ENCODE measurements at regions not wholly inside any gene's neighbourhood (a gene's known extent, or its start where the extent isn't known, plus 50 kb on each side); places are given as distances from the start of the nearest gene placed in this dataset.

- no peak for DNase-seq
These were observed 553.6 kb downstream of the TCERG1L start for GRCh38 chr10:130757821-130758489.

- no peak for DNase-seq
These were observed 553.0 kb downstream of the TCERG1L start for GRCh38 chr10:130758529-130758928.

GRCh38 chr10:130761032-130761575, 550.4 kb downstream of the TCERG1L start:
- no peak for DNase-seq

GRCh38 chr10:130761788-130762301, 549.7 kb downstream of the TCERG1L start:
- DNase-seq: no peak

GRCh38 chr10:130762491-130762890, 549.0 kb downstream of the TCERG1L start:
- no peak for DNase-seq

DNA sequence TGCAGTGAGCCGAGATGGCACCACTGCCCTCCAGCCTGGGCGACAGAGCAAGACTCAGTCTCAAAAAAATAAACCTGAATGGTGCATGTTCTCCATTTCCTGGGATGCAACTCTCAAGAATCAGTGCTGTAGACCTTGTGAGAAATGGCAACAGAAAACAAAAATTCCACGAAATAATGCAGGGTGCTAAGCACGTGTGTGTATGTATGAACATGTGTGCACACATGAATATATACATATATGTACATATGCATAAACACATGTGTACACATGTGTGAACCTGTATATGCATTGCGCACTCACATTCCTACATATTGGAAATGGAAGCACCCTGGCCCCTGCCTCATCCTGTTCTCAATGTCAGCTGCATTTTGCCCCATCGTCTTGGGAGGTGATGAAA, 548.5 kb downstream of the TCERG1L start:
- no peak for DNase-seq

DNA sequence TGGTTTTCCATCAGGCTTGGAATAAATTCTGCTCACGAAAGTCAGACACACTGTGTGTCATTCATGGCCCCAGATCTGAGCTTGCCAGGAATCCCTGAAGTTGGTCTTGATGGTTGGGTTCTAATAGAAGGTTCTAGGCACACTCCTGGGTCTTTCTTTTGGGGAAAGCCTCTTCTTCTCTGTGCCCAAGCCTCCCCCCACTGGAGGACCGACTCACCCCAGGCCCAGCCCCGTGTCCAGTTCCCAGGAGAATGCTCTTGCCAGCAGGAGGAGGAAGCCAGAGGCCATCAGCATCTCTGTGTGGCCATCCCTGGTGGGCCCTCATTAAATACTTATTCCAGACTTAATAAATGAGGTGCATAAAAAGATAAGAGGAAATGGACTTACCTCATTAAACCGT, 548.0 kb downstream of the TCERG1L start:
- no peak for DNase-seq

DNA sequence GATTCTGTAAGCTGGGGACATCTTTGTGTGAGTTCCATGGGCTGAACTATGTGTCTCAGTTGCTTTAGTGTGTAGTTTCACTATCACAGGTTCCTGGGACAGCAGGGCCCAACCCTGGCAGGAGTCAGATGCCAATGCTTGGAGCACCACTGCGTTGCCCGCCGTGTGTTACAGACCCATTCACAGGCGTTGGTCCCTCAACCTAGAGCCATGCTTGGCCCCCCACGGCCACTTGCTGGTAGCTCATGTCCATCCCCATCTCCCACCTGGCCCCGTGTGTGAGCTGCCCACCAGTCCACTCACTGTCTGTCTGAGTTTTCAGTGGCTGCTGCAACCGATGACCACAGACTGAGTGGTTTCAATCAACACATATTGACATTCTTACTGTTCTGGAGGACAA, 546.9 kb downstream of the TCERG1L start:
- DNase-seq: no peak

- DNase-seq: no peak
These were observed 545.5 kb downstream of the TCERG1L start for GRCh38 chr10:130766071-130766470.

GRCh38 chr10:130767116-130767730, 544.3 kb downstream of the TCERG1L start:
- DNase-seq: no peak

DNA sequence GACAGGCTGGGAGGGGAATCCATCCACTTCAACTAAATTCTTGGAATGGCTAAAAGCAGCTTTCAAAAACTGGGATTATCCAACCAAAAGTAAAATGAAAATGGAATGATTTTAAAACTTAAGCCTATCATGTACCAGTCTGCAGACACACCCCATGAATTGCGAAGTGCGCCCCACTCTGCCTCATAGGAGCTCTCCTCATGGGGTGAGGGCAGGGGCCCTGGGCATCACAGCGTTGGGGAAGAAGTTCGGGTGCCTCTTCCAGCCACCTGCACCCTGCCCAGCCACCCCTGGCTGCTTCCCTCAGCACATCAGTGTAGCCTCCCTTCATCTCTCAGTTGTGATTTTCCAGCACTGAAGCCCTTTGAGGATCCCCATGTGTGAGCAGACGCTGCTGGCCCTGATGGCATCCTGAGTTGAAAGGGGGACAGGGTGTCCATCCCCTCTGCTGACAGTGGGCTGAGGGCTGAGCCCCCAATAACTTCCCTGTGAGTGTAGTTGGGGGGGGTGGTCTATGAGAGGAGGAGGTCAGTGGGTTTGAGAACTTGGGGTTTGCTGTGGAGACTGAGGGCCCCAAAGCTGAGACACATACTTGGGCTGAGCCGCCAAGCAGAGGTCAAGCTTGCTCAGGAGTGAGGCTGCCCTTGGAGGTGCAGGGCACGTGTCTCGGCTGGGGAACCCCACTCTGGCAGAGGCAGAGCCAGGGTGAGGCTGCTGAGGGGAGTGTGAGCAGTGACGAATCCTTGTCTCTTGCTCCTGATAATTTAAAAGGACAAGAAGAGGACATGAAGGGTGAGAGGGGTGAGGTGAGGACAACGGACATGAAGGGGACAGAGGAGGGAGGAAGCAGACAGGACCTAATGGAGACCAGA, 542.1 kb downstream of the TCERG1L start:
- DNase-seq: no peak

GRCh38 chr10:130770018-130770630, 541.4 kb downstream of the TCERG1L start:
- DNase-seq: no peak

GRCh38 chr10:130771491-130771946, 540.0 kb downstream of the TCERG1L start:
- DNase-seq: no peak

DNA sequence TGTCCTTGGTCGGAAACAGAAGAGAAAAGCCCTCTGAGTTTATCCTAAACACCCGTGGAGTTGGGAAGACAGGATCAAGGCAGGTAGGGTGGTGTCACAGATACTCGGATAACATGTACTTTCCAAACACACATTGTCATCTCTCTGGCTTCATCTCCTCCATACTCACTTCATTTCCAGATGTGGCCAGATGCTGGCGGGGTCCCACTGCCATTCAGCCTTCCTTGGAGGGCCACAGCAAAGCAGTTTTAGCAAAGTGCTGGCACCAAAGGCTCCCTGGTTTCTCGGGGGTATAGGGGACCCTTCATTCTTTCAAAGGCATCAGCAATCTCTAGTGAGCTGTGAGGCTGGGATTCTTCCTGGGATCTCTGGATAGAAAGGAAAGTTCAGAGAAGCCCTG, 539.5 kb downstream of the TCERG1L start:
- no peak for DNase-seq

DNA sequence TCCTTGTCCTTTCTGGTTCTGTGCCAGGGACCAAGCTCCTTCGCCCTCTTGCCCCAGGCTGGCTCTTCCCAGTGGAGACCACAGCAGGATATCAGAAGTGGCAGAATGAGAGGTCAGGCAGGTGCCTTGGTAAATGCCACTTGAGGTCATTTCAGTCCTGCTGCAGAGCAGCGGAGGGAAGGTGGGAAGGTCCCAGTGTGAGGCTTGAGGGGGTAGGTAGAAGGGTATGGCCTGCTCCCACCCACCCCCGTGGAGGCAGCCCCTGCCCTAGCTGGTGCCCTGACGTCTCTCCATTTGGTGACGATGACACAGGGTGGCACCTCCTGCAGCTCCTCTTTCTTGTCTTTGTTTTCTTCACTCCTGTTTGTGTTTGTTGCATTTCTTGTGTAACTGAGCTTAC, 538.8 kb downstream of the TCERG1L start:
- DNase-seq: no peak

DNA sequence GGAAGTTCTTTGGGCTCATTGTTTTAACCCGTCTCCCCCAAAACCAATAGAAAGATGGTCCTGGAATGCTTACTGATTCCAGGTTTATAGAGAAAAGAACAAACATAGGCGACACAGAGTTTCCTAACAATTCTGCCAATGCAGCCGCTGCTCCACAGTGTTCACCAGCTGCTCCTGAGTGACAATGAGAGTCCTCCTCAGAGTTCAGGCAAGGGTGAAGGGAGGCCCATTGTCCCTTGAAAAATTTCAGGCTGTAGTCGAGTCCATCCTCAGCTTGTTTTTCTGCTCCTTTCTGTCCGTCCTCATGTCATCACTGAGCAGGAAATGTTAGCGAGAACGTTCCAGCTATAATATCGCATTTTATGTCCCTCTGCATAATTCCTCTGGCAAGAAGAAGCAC, 537.6 kb downstream of the TCERG1L start:
- no peak for DNase-seq

DNA sequence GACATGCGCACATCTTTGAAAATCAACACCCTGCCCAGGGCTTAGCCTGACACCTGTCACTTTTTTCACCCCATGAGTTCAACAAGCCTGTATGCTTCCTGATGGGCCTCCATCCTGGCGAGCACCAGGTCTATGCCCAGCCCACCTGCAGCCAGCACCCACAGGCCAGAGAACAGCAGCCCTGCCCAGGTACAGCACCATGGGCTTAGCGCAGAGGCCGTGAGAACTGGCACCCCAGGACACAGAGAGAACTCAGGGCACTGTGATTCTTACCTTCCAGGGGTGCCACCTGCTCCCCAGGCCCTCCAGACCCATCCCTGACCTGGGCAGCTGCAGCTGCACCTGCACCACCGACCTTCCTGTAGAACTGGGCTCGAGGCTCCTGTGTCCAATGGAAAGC, 536.6 kb downstream of the TCERG1L start:
- no peak for DNase-seq

GRCh38 chr10:130775311-130775710, 536.2 kb downstream of the TCERG1L start:
- DNase-seq: no peak

- no peak for DNase-seq
These were observed 534.8 kb downstream of the TCERG1L start for GRCh38 chr10:130776724-130777123.

DNA sequence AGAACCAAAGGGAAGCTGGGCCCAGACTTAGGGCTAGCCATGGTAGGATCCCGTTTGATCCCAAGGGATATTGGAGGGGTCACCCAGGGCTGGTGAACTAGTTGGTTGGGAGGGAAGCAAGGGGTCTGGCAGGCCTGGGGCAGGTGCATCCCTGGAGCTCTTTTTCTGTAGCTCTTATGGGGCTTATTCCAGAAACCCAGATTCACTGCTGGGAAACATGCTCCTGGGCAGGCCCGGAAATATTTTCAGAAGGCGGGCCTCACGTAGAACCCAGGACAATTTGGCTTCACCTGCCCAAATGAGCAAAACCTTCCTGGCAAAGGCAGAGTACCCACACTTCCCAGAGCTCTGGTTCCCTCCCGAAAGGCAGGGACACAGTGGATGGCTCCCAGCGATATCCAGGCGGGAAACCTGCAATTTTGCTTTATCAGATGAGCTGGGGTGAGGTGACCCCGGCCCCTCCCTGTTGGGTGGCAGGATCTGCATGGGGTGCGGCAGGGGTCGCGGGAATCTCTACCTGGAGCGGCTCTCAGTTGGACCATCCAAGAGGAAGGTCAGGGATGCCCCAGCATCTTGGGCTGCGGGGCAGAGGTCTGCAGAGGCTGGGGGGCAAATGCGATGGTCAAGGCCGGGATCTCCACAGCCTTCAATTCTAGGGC, 533.9 kb downstream of the TCERG1L start:
- DNase-seq: no peak

GRCh38 chr10:130778166-130778545, 533.4 kb downstream of the TCERG1L start:
- no peak for DNase-seq

GRCh38 chr10:130780763-130781162, 530.8 kb downstream of the TCERG1L start:
- no peak for DNase-seq

Data from NCI-H2029 (cell line).